ENCODE measurements at regions not wholly inside any gene's neighbourhood (a gene's known extent, or its start where the extent isn't known, plus 50 kb on each side); places are given as distances from the start of the nearest gene placed in this dataset.
"Not testable (repeated sequence)": the region's sequence is repeated elsewhere in the genome, so short reads cannot be mapped to it uniquely, and the experiment has no call there.

- DNase-seq (ENCODE audit: low read depth) = no peak
These were observed 311.7 kb upstream of the HTR2C start for GRCh38 chrX:114272096-114272686.

- DNase-seq (ENCODE audit: low read depth) = not testable (repeated sequence)
These were observed 313.5 kb upstream of the HTR2C start for GRCh38 chrX:114270371-114270770.

- no peak for DNase-seq (ENCODE audit: low read depth)
These were observed 315.2 kb upstream of the HTR2C start for GRCh38 chrX:114268643-114269042.

- no peak for DNase-seq (ENCODE audit: low read depth)
These were observed 316.7 kb upstream of the HTR2C start for GRCh38 chrX:114267142-114267541.

DNA sequence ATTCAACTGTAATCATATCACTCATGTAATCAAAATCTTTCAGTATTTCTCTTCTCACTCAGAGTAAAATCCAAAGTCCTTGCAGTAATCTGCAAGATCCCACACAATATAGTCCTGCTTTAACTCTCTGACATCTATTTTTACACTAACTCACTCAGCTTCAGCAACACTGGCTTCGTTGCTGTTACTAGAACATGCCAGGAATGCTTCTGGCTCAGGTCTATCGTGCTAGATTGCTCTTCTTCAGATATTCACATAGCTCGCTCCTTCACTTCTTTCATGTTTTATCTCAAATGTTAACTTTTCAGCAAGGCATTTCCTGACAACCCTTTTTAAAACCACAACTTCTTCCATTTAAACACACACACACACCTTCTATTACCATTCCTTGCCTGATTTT is 331.7 kb upstream of the HTR2C start:
- no peak for DNase-seq (ENCODE audit: low read depth)

DNA sequence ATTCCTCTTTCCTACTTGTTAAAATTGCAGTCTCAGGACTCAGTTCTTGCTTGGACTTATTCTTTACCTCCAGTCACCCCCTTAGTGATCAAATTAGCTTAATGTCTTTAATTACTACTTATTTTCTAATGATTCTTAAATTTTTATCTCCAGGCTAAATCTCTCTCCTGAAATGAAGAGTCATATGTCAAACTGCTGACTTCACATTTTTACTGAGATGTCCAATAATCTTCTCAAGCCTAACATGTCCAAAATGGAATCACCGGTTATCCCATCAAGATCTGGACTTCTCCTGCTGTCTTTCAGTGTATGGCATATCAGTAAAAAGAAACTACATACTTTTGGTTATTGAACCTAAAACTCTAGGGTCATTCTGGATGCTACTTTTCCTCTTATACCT is 332.3 kb upstream of the HTR2C start:
- DNase-seq (ENCODE audit: low read depth) = no peak

DNA sequence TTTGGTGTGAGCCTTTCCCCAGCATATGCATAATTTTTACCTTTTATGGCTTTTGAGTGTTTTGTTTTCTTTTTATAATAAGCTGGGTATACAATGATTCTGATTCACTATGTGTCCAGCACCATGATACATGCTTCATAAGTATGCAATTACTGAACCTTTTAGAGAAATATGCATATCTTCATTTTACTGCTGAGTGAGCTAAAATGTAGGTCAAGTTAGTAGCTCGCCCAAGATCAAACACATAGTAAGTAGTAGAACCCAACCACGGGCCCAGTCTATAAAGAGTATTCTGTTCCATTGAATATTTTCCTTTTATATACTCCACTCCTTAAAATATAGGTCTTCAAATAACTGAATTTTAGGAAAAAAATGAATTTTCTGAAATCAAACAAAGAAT is 362.4 kb upstream of the HTR2C start:
- no peak for DNase-seq (ENCODE audit: low read depth)

GRCh38 chrX:114210879-114211278 is 373.0 kb upstream of the HTR2C start:
- DNase-seq (ENCODE audit: low read depth) = no peak

DNA sequence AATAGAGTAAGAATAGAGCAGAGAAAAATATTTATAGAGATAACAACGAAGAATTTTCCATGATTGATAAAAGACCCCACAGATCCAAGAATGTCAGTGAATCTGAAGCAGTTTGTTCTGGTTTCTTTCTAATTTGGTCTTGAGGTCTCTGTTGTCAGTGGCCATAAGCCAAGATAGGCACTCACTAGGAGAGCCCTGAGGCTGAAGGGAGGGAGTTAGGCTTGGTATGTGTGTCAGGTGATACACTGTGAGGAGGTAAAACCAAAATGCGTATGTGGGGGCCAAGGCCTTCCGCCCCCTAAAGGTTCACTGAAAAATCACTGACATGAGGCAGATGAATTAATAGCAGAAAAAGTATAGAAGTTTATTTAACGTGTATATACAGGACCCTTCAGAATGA is 382.3 kb upstream of the HTR2C start:
- no peak for DNase-seq (ENCODE audit: low read depth)

GRCh38 chrX:114181195-114181594 is 402.7 kb upstream of the HTR2C start:
- no peak for DNase-seq (ENCODE audit: low read depth)

DNA sequence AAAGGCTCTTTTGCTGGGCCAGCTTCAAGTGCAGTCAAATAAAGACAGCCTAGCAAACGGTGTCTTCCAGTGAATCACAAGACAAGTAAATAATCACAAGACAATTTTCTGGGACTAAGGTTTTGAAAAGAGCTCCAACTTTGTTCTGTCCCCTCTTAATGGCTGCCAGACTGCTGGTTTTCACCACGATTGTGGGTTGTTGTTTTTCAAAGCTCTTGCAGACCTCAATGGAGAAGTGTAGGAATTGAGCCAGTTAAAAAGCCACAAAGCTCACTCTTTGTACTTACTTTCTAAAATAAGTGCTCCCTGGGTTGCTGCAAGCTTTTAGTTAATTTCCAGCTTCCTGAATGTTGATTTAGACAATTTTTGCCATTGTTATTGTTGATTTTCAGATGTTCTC is 405.8 kb upstream of the HTR2C start:
- no peak for DNase-seq (ENCODE audit: low read depth)

GRCh38 chrX:114167276-114167675 is 416.6 kb upstream of the HTR2C start:
- DNase-seq (ENCODE audit: low read depth) = not testable (repeated sequence)

DNA sequence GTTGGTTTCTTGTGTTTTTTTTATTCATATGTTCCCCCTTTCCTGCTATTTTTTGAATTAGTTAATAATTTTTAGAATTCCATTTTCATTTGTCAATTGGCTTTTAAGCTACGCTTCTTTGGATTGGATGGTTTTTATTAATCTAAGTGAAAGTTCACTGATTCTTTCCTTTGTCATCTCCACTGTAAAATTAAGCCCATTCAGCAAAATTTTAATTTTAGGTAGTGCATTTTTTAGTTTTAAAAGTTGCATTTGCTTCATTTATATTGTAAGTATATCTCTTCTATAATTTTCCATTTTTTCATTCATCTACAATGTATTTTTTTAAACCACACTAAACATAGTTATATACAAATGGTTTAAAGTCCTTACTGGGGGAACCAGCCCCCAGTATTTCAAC is 417.3 kb upstream of the HTR2C start:
- no peak for DNase-seq (ENCODE audit: low read depth)

- no peak for DNase-seq (ENCODE audit: low read depth)
These were observed 418.3 kb upstream of the HTR2C start for GRCh38 chrX:114165537-114165936.

DNA sequence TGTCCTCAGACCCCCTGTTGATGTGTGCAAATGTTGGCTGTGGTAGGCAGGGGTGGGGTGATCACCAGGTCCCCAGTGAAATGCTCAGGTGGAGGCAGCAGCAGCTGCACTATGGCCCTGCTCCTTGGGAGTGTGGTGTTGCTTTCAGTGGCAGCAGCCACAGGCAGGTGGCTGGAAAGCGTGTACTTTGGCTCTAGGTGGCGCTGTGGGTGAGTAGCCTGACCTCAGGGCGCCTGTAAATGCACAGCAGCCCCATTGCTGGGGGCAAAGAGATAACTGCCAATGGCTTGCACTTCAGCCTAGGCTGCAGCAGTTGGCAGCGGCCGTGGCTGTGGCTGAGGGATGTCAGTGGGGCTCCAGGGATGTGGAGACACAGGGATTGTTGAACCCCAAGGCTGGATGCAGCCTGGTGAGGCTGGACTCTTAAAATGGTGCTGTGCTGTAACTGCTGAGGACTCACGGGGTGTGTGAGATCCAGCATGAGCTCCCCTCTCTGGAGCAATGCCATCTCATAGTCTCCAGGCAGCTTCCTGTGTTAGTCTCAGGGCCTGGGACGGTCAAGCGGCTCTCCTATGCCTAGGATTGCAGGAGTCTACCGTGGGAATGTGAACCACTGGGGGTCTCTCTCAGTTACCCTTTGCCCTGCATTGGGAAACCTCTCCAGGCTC is 421.7 kb upstream of the HTR2C start:
- DNase-seq (ENCODE audit: low read depth) = no peak

- no peak for DNase-seq (ENCODE audit: low read depth)
These were observed 431.1 kb upstream of the HTR2C start for GRCh38 chrX:114152801-114153200.

DNA sequence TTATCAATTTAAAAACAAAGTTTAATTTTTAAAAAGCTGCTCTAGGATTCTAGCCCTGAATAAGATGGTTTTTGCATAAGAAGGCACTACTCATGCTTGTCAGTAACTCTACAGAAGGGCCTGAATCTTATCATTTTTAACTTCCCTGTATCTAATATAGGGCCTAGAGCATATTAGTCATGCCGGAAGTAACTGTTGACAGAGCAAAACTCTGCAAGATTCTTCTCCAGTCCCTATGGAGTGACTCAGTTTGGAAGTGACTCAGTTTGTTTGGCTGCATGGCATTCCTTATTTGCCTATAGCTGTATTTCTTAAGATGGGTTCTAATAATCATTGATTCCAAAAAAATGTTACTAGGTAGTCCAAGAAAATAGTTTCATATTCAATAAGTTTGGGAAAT is 431.8 kb upstream of the HTR2C start:
- DNase-seq (ENCODE audit: low read depth) = no peak

DNA sequence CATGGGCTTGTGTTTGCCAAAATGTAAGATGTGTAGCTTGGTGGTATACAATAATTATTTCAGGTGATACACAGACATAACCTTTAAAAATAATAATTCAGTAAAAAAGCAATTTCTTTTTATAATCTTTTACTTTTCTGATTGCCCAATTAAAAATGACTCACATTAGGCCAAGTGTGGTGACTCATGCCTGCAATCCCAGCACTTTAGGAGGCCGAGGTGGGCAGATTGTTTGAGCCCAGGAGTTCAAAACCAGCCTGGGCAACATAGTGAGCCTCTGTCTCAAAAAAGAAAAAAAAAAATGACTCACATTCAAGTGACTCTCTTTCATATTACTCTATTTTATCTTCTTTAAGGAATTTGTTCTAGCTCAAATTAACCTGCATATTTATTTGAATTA is 449.4 kb upstream of the HTR2C start:
- DNase-seq (ENCODE audit: low read depth) = no peak

DNA sequence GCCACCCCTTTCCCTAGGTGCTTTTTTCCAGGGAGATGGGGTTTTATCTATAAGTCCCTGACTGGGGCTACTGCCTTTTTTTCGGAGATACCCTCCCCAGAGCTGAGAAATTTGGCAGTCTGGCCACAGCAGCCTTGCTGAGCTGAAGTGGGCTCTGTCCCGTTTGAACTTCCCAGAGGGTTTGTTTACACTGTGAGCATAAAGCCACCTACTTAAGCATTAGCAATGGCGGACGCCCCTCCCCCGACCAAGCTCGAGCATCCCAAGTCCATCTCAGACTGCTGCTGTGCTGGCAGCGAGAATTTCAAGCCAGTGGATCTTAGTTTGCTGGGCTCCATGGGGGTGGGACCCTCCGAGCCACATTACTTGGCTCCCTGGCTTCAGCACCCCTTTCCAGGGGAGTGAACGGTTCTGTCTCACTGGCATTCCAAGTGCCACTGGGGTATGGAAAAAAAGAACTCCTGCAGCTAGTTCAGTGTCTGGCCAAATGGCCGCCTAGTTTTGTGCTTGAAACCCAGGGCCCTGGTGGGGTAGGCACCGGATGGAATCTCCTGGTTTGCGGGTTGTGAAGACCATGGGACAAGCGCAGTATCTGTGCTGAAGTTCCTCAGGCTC is 456.4 kb upstream of the HTR2C start:
- no peak for DNase-seq (ENCODE audit: low read depth)

DNA sequence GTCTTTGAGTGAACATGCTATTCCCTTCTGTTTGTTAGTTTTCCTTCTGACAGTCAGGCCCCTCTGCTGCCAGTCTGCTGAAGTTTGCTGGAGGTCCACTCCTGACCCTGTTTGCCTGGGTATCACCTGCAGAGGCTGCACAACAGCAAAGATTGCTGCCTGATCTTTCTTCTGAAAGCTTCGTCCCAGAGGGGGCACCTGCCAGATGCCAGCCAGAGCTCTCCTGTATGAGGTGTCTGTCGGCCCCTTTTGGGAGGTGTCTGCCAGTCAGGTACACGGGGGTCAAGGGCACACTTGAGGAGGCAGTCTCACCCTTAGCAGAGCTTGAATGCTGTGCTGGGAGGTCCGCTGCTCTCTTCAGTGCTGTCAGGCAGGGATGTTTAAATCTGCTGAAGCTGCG is 456.9 kb upstream of the HTR2C start:
- no peak for DNase-seq (ENCODE audit: low read depth)

DNA sequence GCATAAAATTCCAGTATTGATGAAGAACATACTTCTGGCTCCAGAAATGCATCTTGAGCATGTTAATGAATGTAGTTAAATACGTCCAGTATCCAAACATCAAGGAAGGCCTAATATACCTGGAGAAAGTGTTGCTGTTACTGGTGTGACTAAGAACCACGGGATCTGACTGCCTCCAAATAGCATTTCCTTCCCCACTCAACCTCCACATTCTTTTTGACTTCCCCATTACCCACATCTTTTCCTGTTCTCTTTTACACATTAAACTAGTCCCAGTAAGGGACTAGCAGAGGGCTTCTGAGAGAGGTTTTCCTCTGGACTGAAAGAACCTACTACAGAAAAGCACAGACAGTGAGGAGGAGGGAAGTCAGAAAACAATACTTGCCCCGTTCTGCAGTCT is 482.8 kb upstream of the HTR2C start:
- no peak for DNase-seq (ENCODE audit: low read depth)

DNA sequence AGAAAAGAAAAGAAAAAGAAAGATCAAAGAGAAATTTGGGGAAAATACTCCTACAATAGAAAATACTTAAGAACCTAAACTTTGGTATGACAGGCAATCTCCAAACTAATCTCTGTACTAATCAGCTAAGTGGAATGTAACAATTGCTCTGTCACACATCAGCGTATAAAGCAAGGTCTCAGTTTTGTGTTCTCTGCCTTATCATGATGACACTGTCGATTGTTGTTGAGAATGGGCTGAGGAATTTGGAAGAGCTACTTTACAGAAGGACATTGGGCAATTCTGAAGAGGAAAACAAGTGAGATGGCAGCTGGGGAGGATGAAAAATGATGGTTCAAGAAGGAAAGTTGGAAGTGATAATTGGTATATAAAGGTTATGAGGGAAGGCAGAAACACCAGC is 486.0 kb upstream of the HTR2C start:
- no peak for DNase-seq (ENCODE audit: low read depth)

DNA sequence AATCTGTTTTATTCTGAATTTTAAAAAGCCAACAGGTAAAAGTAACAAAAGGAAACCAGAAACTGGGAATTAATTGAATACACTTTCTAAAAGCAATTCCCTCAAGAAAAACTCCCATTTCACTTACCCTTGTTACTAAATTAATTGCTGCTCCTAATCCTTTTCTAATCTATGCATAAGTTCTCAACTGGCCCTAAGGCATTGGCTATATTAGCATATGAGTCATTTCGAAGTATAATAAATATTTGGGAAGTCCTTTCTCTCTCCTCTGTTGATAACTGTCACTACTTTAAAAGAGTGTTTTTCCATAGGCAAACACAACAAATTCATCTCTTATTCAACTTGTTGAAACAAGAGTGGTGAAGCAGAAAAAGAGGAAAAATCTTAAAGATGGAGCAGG is 486.5 kb upstream of the HTR2C start:
- DNase-seq (ENCODE audit: low read depth) = no peak

DNA sequence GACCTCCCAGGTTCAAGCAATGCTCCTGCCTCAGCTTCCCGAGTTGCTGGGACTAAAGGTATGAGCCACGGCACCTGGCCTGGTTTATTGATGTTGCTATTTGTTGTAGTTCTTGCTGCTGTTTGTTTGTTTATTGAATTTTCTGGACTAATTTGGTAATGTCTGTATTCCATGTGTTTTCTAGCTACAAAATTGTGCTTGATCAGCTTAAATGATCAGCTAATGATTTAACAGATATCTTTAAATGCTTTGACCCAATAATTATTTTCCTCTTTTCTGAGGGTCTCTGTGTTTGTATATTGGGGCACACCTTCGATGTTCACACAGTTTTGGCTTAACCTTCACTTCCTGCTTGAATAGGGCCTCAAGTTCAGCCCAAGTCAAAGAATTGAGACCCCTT is 488.1 kb upstream of the HTR2C start:
- no peak for DNase-seq (ENCODE audit: low read depth)
